ENCODE measurements at regions not wholly inside any gene's neighbourhood (a gene's known extent, or its start where the extent isn't known, plus 50 kb on each side); places are given as distances from the start of the nearest gene placed in this dataset.

- H3K36me3 ChIP-seq = no peaks in the 10 kb centered on the region
- DNase-seq = no peak
- no peaks in the 10 kb centered on the region for H3K9me3 ChIP-seq (replicated peaks)
- no peak for TF ChIP-seq CTCF (IDR thresholded peaks at IDR 0.05; ENCODE audit: borderline replicate concordance)
- intact Hi-C loops (cut with micrococcal nuclease) = no loop called here
- no peaks in the 10 kb centered on the region for H3K27me3 ChIP-seq (ENCODE audit: low read depth)
- H3K4me1 ChIP-seq = no peaks in the 10 kb centered on the region
- H3K27ac ChIP-seq (replicated peaks) = no peak overlapping the region
- H3K4me3 ChIP-seq = no peak overlapping the region
Measured at GRCh38 chr1:189033169-189033568, 1444.5 kb downstream of the BRINP3 start.

- Histone ChIP-seq H3K27me3 (ENCODE audit: low read depth) (no peaks in the 10 kb centered on the region), H3K4me1 (no peaks in the 10 kb centered on the region), H3K27ac (replicated peaks) (no peak overlapping the region), H3K4me3 (no peak overlapping the region), H3K36me3 (no peaks in the 10 kb centered on the region), H3K9me3 (replicated peaks) (no peaks in the 10 kb centered on the region)
- intact Hi-C loops (cut with micrococcal nuclease) = no loop called here
- no peak for DNase-seq
- TF ChIP-seq CTCF (IDR thresholded peaks at IDR 0.05; ENCODE audit: borderline replicate concordance) = no peak
Measured at GRCh38 chr1:189036628-189037027, 1441.0 kb downstream of the BRINP3 start.

- TF ChIP-seq CTCF (IDR thresholded peaks at IDR 0.05; ENCODE audit: borderline replicate concordance) = no peak
- Histone ChIP-seq H3K27me3 (ENCODE audit: low read depth) (no peaks in the 10 kb centered on the region), H3K4me3 (no peak overlapping the region), H3K9me3 (replicated peaks) (peaks cover 7% of the 10 kb centered on the region), H3K36me3 (no peaks in the 10 kb centered on the region), H3K4me1 (no peaks in the 10 kb centered on the region), H3K27ac (replicated peaks) (no peak overlapping the region)
- intact Hi-C loops (cut with micrococcal nuclease) = no loop called here
- no peak for DNase-seq
Measured at GRCh38 chr1:189046127-189046526, 1431.5 kb downstream of the BRINP3 start.

GRCh38 chr1:189084811-189085210 lies 1392.9 kb downstream of the BRINP3 start:
- no peaks in the 10 kb centered on the region for H3K9me3 ChIP-seq (replicated peaks)
- no peak overlapping the region for H3K4me3 ChIP-seq
- H3K27ac ChIP-seq (replicated peaks) = no peak overlapping the region
- intact Hi-C loops (cut with micrococcal nuclease) = no loop called here
- no peak for TF ChIP-seq CTCF (IDR thresholded peaks at IDR 0.05; ENCODE audit: borderline replicate concordance)
- H3K36me3 ChIP-seq = no peaks in the 10 kb centered on the region
- no peaks in the 10 kb centered on the region for H3K27me3 ChIP-seq (ENCODE audit: low read depth)
- DNase-seq = no peak
- no peaks in the 10 kb centered on the region for H3K4me1 ChIP-seq

- Histone ChIP-seq H3K4me1 (no peaks in the 10 kb centered on the region), H3K36me3 (no peaks in the 10 kb centered on the region), H3K27me3 (ENCODE audit: low read depth) (no peaks in the 10 kb centered on the region), H3K27ac (replicated peaks) (no peak overlapping the region), H3K4me3 (no peak overlapping the region), H3K9me3 (replicated peaks) (peaks cover 27% of the 10 kb centered on the region)
- no peak for TF ChIP-seq CTCF (IDR thresholded peaks at IDR 0.05; ENCODE audit: borderline replicate concordance)
- DNase-seq = no peak
- intact Hi-C loops (cut with micrococcal nuclease) = no loop called here
Measured at GRCh38 chr1:189103956-189104355, 1373.7 kb downstream of the BRINP3 start.
